ENCODE measurements at regions not wholly inside any gene's neighbourhood (a gene's known extent, or its start where the extent isn't known, plus 50 kb on each side); places are given as distances from the start of the nearest gene placed in this dataset.

- DNase-seq (ENCODE audit: low spot score), result no peak
- ATAC-seq (ENCODE audit: low FRiP score), result no peak
- TF ChIP-seq, protein P1, sequence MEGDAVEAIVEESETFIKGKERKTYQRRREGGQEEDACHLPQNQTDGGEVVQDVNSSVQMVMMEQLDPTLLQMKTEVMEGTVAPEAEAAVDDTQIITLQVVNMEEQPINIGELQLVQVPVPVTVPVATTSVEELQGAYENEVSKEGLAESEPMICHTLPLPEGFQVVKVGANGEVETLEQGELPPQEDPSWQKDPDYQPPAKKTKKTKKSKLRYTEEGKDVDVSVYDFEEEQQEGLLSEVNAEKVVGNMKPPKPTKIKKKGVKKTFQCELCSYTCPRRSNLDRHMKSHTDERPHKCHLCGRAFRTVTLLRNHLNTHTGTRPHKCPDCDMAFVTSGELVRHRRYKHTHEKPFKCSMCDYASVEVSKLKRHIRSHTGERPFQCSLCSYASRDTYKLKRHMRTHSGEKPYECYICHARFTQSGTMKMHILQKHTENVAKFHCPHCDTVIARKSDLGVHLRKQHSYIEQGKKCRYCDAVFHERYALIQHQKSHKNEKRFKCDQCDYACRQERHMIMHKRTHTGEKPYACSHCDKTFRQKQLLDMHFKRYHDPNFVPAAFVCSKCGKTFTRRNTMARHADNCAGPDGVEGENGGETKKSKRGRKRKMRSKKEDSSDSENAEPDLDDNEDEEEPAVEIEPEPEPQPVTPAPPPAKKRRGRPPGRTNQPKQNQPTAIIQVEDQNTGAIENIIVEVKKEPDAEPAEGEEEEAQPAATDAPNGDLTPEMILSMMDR (IDR thresholded peaks at IDR 0.05), result no peak
Measured at GRCh38 chr3:70433091-70433490, 120.7 kb upstream of the MDFIC2 start.

DNA sequence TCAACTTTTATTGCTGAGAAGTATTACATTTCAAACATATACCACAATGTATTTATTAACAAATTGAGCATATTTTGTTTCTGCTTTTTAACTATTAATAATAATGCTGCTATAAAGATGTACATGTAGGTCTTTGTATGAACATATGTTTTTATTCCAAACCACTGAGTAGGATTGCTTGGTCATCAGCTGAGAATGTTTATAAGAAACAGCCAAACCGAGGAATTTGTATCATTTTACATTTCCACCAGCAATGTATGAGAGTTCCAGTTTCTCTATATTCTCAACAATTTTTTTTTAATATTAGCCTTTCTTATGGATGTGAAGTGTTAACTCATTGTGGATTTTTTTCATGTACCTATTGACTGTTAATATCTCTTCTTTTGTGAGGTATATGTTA lies 119.5 kb upstream of the MDFIC2 start:
- TF ChIP-seq, protein P1 (IDR thresholded peaks at IDR 0.05), result no peak
- DNase-seq (ENCODE audit: low spot score) (no peak), ATAC-seq (ENCODE audit: low FRiP score) (no peak)

DNA sequence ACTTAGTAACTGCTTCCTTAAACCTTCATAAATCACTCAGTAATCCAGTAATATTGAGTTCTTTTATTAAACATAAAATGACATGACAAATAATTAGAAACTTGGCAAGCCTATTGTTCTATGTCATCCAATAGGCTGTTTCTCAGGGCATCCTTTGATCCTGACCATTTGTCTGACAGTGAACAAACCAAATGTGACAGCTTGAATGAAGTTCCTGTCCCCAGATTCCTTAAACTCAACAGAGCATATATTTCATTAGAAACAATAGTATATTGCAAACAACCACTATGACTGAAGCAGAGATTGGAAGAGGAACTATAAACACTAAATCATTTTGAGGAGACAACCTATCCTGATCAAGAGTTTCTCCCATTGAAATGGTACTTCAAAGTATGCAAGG lies 113.6 kb upstream of the MDFIC2 start:
- no peak for ATAC-seq (ENCODE audit: low FRiP score)
- TF ChIP-seq, protein P1 (IDR thresholded peaks at IDR 0.05), result no peak
- no peak for DNase-seq (ENCODE audit: low spot score)

DNA sequence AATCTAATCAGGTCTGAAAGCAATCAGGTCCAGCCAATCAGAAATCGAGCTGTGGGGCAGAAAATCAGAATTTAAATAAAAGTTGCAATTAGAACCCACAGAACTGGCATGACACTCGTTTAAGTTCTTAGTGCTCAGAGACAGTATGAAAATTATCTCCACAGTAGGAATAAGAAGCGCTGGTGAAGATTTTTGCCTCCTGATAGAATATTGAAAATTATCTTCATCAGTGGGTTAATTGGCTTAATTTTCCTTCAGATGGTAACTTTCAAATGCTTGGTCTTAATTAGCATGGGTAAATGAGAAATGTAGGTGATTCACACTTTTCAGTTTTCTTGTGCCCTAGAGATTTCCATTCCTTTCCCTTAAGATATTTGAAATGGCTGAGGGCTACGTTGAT lies 109.1 kb upstream of the MDFIC2 start:
- TF ChIP-seq, protein P1 (IDR thresholded peaks at IDR 0.05), result no peak
- no peak for DNase-seq (ENCODE audit: low spot score)
- no peak for ATAC-seq (ENCODE audit: low FRiP score)

DNA sequence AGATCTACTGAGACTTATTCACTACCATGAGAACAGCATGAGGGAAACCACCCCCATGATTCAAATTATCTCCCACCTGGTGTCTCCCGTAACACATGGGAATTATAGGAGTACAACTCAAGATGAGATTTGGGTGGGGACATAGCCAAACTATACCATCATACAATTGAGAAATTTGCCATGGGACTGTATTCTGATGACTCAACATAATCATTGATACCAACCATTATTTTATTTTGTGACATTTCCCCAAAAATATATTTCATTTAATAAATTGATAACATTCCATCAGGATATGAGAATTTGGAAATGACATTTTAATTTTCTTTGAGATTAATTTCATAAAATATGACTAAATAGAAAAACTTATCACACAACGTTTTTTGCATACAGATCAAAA lies 96.6 kb upstream of the MDFIC2 start:
- no peak for DNase-seq (ENCODE audit: low spot score)
- ATAC-seq (ENCODE audit: low FRiP score), result no peak
- TF ChIP-seq, protein P1 (IDR thresholded peaks at IDR 0.05), result no peak

DNA sequence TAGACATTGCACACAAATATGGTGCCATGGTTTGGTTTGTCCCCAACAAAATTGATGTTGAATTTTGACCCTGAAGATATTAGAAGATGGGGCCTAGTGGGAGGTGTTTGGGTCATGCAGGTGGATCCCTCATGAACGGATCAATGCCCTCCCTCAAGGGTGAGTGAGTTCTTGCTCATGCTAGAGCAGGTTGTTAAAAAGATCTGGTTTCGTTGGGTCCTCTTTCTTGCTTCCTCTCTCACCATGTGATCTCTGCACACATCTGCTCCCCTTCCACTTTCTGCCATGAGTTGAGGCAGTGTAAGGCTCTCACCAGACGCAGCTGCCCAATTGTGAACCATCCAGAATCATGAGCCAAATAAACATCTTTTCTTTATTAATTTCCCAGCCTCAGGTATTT lies 87.8 kb upstream of the MDFIC2 start:
- DNase-seq (ENCODE audit: low spot score) (no peak), ATAC-seq (ENCODE audit: low FRiP score) (no peak)
- TF ChIP-seq, protein P1 (IDR thresholded peaks at IDR 0.05), result no peak

DNA sequence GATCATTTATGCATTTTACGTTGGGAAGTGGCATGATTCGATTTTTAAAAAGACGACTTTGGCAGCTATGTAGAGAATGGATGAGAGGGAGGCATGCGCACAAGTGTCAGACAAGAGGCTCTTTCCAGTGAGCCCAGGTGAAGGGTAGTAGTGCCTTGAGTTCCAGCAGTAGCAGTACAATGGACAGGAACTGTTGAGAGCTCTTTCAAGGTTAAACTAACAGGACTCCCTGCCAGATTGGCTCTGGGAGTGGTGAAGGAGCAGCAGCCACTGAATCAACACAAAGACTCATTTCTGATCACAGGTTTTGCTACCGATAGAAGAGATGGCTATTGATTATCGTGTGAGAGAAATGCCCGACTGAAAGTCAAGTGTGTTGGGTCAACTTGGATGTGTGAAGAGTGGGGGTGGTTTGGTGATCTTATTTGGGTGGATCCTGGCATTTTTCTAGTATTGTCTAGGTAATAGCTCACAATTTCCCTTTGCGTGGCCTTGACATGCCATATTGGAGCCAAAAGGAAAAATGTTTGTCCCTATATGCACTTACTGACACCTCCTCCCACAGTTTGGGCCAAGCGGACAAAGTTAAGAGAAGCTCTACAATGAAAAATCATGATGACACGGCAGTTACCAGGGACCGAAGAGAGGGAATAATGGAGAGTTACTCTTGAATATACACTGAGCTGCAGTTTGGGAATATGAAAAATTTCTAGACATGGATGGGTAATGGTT lies 81.6 kb upstream of the MDFIC2 start:
- no peak for ATAC-seq (ENCODE audit: low FRiP score)
- TF ChIP-seq, protein P1 (IDR thresholded peaks at IDR 0.05), result no peak
- DNase-seq (ENCODE audit: low spot score), result no peak

All from omental fat pad (tissue), 3 donors.